WERI-Rb-1 (cell line): ENCODE measurements at regions not wholly inside any gene's neighbourhood (a gene's known extent, or its start where the extent isn't known, plus 50 kb on each side); places are given as distances from the start of the nearest gene placed in this dataset.

ENCODE experiments used
- DNase-seq: peaks from one replicate; pipeline ENCODE4 v3.0.0-alpha.2; 2020
- H3K27ac ChIP-seq: fragments of 250-450 bp; sonication (Bioruptor Pico); 2 replicates; pipeline ENCODE4 v1.5.1; 2020; ENCODE audit warnings: mild to moderate bottlenecking, moderate library complexity
- H3K27me3 ChIP-seq: fragments of 250-450 bp; sonication (Bioruptor Pico); 2 replicates; pipeline ENCODE4 v1.5.1; 2021; ENCODE audit warnings: mild to moderate bottlenecking, low read depth, moderate library complexity; ENCODE audit not compliant: insufficient read depth, severe bottlenecking
- H3K36me3 ChIP-seq: fragments of 250-450 bp; sonication (Bioruptor Pico); 2 replicates; pipeline ENCODE4 v1.5.1; 2020; ENCODE audit warnings: mild to moderate bottlenecking, moderate library complexity
- H3K4me3 ChIP-seq: 2 replicates; pipeline ENCODE4 v1.5.1; 2011; ENCODE audit warnings: low read depth, mild to moderate bottlenecking, control low read depth, low read length
- H3K9me3 ChIP-seq: fragments of 250-450 bp; sonication (Bioruptor Pico); 2 replicates; pipeline ENCODE4 v1.5.1; 2021; ENCODE audit warnings: mild to moderate bottlenecking, moderate library complexity; ENCODE audit not compliant: severe bottlenecking
- TF ChIP-seq, protein P1 (sequence below): IDR thresholded peaks from 2 replicates; pipeline ENCODE4 v1.5.1; 2011; ENCODE audit warnings: low read depth, mild to moderate bottlenecking, control low read depth, inconsistent platforms, low read length

- H3K27ac ChIP-seq = no peak overlapping the region
- no peak overlapping the region for H3K4me3 ChIP-seq
- no peaks in the 10 kb centered on the region for H3K36me3 ChIP-seq
- no peak for DNase-seq
- no peaks in the 10 kb centered on the region for H3K9me3 ChIP-seq
- TF ChIP-seq, protein P1, sequence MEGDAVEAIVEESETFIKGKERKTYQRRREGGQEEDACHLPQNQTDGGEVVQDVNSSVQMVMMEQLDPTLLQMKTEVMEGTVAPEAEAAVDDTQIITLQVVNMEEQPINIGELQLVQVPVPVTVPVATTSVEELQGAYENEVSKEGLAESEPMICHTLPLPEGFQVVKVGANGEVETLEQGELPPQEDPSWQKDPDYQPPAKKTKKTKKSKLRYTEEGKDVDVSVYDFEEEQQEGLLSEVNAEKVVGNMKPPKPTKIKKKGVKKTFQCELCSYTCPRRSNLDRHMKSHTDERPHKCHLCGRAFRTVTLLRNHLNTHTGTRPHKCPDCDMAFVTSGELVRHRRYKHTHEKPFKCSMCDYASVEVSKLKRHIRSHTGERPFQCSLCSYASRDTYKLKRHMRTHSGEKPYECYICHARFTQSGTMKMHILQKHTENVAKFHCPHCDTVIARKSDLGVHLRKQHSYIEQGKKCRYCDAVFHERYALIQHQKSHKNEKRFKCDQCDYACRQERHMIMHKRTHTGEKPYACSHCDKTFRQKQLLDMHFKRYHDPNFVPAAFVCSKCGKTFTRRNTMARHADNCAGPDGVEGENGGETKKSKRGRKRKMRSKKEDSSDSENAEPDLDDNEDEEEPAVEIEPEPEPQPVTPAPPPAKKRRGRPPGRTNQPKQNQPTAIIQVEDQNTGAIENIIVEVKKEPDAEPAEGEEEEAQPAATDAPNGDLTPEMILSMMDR = no peak
- H3K27me3 ChIP-seq = no peaks in the 10 kb centered on the region
These were observed 57.2 kb upstream of the ACVR1 start for GRCh38 chr2:157933160-157933920.

GRCh38 chr2:157932480-157933159, 56.5 kb upstream of the ACVR1 start:
- Histone ChIP-seq H3K4me3 (no peak overlapping the region), H3K36me3 (no peaks in the 10 kb centered on the region), H3K27me3 (no peaks in the 10 kb centered on the region), H3K9me3 (no peaks in the 10 kb centered on the region), H3K27ac (no peak overlapping the region)
- DNase-seq = no peak
- TF ChIP-seq, protein P1 = no peak

GRCh38 chr2:157931542-157931941, 55.4 kb upstream of the ACVR1 start:
- no peaks in the 10 kb centered on the region for H3K36me3 ChIP-seq
- no peaks in the 10 kb centered on the region for H3K9me3 ChIP-seq
- H3K27me3 ChIP-seq = no peaks in the 10 kb centered on the region
- no peak overlapping the region for H3K4me3 ChIP-seq
- no peak for DNase-seq
- TF ChIP-seq, protein P1 = no peak
- no peak overlapping the region for H3K27ac ChIP-seq

- TF ChIP-seq, protein P1 = no peak
- Histone ChIP-seq H3K9me3 (no peaks in the 10 kb centered on the region), H3K36me3 (no peaks in the 10 kb centered on the region), H3K27me3 (no peaks in the 10 kb centered on the region), H3K4me3 (no peak overlapping the region), H3K27ac (no peak overlapping the region)
- DNase-seq = no peak
These were observed 54.6 kb upstream of the ACVR1 start for GRCh38 chr2:157930728-157931127.

DNA sequence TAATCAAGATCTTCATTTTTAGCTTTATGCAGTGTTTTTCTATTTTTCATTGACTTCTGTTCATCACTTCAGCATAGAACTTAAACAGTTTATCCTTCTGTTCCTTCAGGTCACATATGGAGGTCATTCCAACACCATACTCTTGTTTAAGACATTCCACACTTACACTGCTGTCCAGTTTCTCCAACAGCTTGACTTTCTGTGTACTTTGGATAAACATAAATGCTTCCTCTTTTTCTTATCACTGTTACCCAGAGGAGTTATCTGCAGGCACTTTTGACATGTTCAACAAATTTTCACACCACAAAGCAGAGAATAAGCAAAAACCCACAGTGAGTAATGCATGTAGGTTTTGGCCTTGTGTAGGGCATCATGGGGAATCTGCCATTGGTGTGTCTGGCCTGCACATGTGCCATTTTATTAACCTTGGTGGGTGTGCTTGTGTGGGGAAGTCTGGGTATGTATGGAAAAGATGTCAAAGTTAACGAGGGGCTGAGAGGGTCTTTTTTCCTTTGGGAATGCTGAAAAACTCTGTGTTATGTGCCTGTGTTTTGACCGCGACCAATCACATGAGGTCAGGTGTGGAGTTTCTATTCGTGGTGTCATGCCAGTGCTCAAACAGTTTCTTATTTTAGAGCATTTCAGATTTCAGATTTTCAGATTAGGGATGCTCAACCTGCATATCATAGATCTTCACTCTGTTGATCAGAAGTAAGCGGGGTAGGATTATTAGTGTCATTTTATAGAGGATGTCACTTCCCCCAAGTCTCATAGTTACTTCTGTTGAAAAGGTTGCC, 53.9 kb upstream of the ACVR1 start:
- H3K4me3 ChIP-seq = no peak overlapping the region
- no peak for DNase-seq
- TF ChIP-seq, protein P1 = no peak
- no peak overlapping the region for H3K27ac ChIP-seq
- H3K9me3 ChIP-seq = no peaks in the 10 kb centered on the region
- H3K27me3 ChIP-seq = no peaks in the 10 kb centered on the region
- H3K36me3 ChIP-seq = no peaks in the 10 kb centered on the region
